DOHH2 (cell line): ENCODE measurements at regions not wholly inside any gene's neighbourhood (a gene's known extent, or its start where the extent isn't known, plus 50 kb on each side); places are given as distances from the start of the nearest gene placed in this dataset.

Source experiments
- H3F3A ChIP-seq: fragments of 200-600 bp; sonication (generic), shearing (Covaris generic); 2 replicates; pipeline ENCODE4 v1.6.0; 2016; ENCODE audit warnings: antibody characterized with exemption, mild to moderate bottlenecking; ENCODE audit not compliant: control insufficient read depth, insufficient read depth
- H3K27ac ChIP-seq: fragments of 200-600 bp; sonication (generic); 2 replicates; pipeline ENCODE4 v1.5.1; 2014; ENCODE audit warnings: low read depth, mild to moderate bottlenecking, low read length, moderate library complexity
- H3K27me3 ChIP-seq: fragments of 200-600 bp; sonication (generic); 2 replicates; pipeline ENCODE4 v1.6.1; 2014; ENCODE audit warnings: mild to moderate bottlenecking, low read length, mixed read lengths; ENCODE audit not compliant: control insufficient read depth
- H3K36me3 ChIP-seq: fragments of 200-600 bp; sonication (generic); 2 replicates; pipeline ENCODE4 v1.6.1; 2014; ENCODE audit warnings: mild to moderate bottlenecking, low read length, moderate library complexity, mixed read lengths; ENCODE audit not compliant: control insufficient read depth
- H3K4me1 ChIP-seq: fragments of 200-600 bp; sonication (generic); 2 replicates; pipeline ENCODE4 v1.6.1; 2014; ENCODE audit warnings: mild to moderate bottlenecking, low read length, mixed read lengths; ENCODE audit not compliant: control insufficient read depth
- H3K4me2 ChIP-seq: fragments of 200-600 bp; sonication (generic); 2 replicates; pipeline ENCODE4 v1.6.0; 2014; ENCODE audit warnings: mild to moderate bottlenecking, low read length, moderate library complexity
- H3K4me3 ChIP-seq: fragments of 200-600 bp; sonication (generic); 2 replicates; pipeline ENCODE4 v1.5.1; 2014; ENCODE audit warnings: mild to moderate bottlenecking, low read length, mixed read lengths
- H3K79me2 ChIP-seq: fragments of 200-600 bp; sonication (generic); 2 replicates; pipeline ENCODE4 v1.6.1; 2014; ENCODE audit warnings: mild to moderate bottlenecking, low read length, mixed read lengths; ENCODE audit not compliant: control insufficient read depth
- H3K9me2 ChIP-seq: fragments of 200-600 bp; sonication (generic); replicated peaks from 2 replicates; pipeline ENCODE4 v1.6.1; 2014; ENCODE audit warnings: mild to moderate bottlenecking, low read length, mixed read lengths; ENCODE audit not compliant: control insufficient read depth
- H3K9me3 ChIP-seq: fragments of 200-600 bp; sonication (generic); 2 replicates; pipeline ENCODE4 v1.6.1; 2014; ENCODE audit warnings: antibody characterized with exemption, low read length, mixed read lengths; ENCODE audit not compliant: control insufficient read depth, insufficient read depth
- H4K20me1 ChIP-seq: fragments of 200-600 bp; sonication (generic); 2 replicates; pipeline ENCODE4 v1.6.0; 2014; ENCODE audit warnings: low read depth, mild to moderate bottlenecking, antibody characterized with exemption, low read length, moderate library complexity; ENCODE audit not compliant: control insufficient read depth, insufficient read depth
- EZH2phosphoT487 ChIP-seq: fragments of 200-600 bp; sonication (generic); IDR thresholded peaks from 2 replicates; pipeline ENCODE4 v1.6.1; 2017; ENCODE audit warnings: borderline replicate concordance, mild to moderate bottlenecking, antibody characterized with exemption, low read length, moderate library complexity, mixed read lengths
- TF ChIP-seq, protein P1 (sequence below): fragments of 200-600 bp; sonication (generic); IDR thresholded peaks from one replicate; pipeline ENCODE4 v1.5.1; 2014; ENCODE audit warnings: antibody characterized with exemption, mild to moderate bottlenecking, low read depth, low read length; ENCODE audit not compliant: poor library complexity, severe bottlenecking

GRCh38 chr3:176286476-176287085 lies 910.7 kb downstream of the TBL1XR1 start:
- Histone ChIP-seq H3K36me3 (no peaks in the 10 kb centered on the region), H3K4me3 (no peak overlapping the region), H3K9me3 (no peaks in the 10 kb centered on the region), H3K9me2 (no peaks in the 10 kb centered on the region), H4K20me1 (no peaks in the 10 kb centered on the region), H3K27ac (no peak overlapping the region), H3K27me3 (no peaks in the 10 kb centered on the region), H3K4me1 (no peaks in the 10 kb centered on the region), H3K4me2 (no peak overlapping the region), H3K79me2 (no peaks in the 10 kb centered on the region), H3F3A (no peaks in the 10 kb centered on the region)
- TF ChIP-seq, protein P1, sequence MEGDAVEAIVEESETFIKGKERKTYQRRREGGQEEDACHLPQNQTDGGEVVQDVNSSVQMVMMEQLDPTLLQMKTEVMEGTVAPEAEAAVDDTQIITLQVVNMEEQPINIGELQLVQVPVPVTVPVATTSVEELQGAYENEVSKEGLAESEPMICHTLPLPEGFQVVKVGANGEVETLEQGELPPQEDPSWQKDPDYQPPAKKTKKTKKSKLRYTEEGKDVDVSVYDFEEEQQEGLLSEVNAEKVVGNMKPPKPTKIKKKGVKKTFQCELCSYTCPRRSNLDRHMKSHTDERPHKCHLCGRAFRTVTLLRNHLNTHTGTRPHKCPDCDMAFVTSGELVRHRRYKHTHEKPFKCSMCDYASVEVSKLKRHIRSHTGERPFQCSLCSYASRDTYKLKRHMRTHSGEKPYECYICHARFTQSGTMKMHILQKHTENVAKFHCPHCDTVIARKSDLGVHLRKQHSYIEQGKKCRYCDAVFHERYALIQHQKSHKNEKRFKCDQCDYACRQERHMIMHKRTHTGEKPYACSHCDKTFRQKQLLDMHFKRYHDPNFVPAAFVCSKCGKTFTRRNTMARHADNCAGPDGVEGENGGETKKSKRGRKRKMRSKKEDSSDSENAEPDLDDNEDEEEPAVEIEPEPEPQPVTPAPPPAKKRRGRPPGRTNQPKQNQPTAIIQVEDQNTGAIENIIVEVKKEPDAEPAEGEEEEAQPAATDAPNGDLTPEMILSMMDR = no peak
- no peak for TF ChIP-seq EZH2phosphoT487

DNA sequence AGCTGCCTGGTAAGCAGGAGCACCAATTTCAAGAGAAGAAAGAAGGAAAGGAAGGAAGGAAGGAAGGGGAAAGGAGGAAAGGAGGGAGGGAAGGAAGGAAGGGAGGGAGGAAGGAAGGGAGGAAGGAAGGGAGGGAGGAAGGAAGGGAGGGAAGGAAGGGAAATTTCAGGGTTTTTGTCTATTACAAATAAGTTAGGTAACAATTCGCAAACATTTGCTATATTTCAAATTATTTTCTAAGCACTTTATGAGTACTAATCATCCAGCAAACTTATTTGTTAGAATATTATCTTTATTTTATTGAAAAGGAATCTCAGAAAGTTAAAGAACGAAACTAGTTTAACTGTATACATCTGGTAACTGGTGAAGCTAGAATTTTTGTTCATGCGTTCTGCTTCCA lies 921.7 kb downstream of the TBL1XR1 start:
- H3K36me3 ChIP-seq = no peaks in the 10 kb centered on the region
- no peaks in the 10 kb centered on the region for H3K27me3 ChIP-seq
- no peak overlapping the region for H3K4me2 ChIP-seq
- H3K9me3 ChIP-seq = no peaks in the 10 kb centered on the region
- H3K9me2 ChIP-seq = no peaks in the 10 kb centered on the region
- no peak overlapping the region for H3K27ac ChIP-seq
- no peaks in the 10 kb centered on the region for H4K20me1 ChIP-seq
- no peaks in the 10 kb centered on the region for H3F3A ChIP-seq
- H3K4me1 ChIP-seq = no peaks in the 10 kb centered on the region
- no peak for TF ChIP-seq EZH2phosphoT487
- TF ChIP-seq, protein P1 = no peak
- H3K79me2 ChIP-seq = no peaks in the 10 kb centered on the region
- no peak overlapping the region for H3K4me3 ChIP-seq

- no peak for TF ChIP-seq EZH2phosphoT487
- TF ChIP-seq, protein P1 = no peak
- Histone ChIP-seq H3K27ac (no peak overlapping the region), H3K27me3 (no peaks in the 10 kb centered on the region), H3K4me1 (no peaks in the 10 kb centered on the region), H3F3A (no peaks in the 10 kb centered on the region), H3K79me2 (no peaks in the 10 kb centered on the region), H3K4me2 (no peak overlapping the region), H3K9me3 (no peaks in the 10 kb centered on the region), H4K20me1 (no peaks in the 10 kb centered on the region), H3K9me2 (no peaks in the 10 kb centered on the region), H3K36me3 (no peaks in the 10 kb centered on the region), H3K4me3 (no peak overlapping the region)
Observed at GRCh38 chr3:176275113-176275512, 922.2 kb downstream of the TBL1XR1 start.
